ENCODE measurements at regions not wholly inside any gene's neighbourhood (a gene's known extent, or its start where the extent isn't known, plus 50 kb on each side); places are given as distances from the start of the nearest gene placed in this dataset.

GRCh38 chr4:36824682-36825081, 419.9 kb upstream of the NWD2 start (continued):
- TF ChIP-seq REST (IDR thresholded peaks at IDR 0.05; ENCODE audit: borderline replicate concordance) (0 out of 2 replicates have a peak, but pooled peaks have one; percentile 10), REST (CRISPR knock-in tag; IDR thresholded peaks at IDR 0.05; ENCODE audit: low read depth) (no peak), ZNF277 (CRISPR knock-in tag; IDR thresholded peaks at IDR 0.05; ENCODE audit: borderline replicate concordance) (no peak), CTCFL (IDR thresholded peaks at IDR 0.05; ENCODE audit: borderline replicate concordance, insufficient read depth, low read depth, low read length, poor library complexity, severe bottlenecking) (no peak), RERE (CRISPR knock-in tag; IDR thresholded peaks at IDR 0.05; ENCODE audit: borderline replicate concordance) (no peak), XRCC3 (IDR thresholded peaks at IDR 0.05) (no peak), ZNF77 (CRISPR knock-in tag; IDR thresholded peaks at IDR 0.05) (no peak), RAD21 (CRISPR knock-in tag; conservative IDR thresholded peaks at IDR 0.05 in 1 of 2, IDR thresholded peaks at IDR 0.05 in 1 of 2) (peak in 1 of 2 experiments; percentile 28; a peak in 1 of 4 replicates), BRD4 (IDR thresholded peaks at IDR 0.05) (no peak), CCAR2 (IDR thresholded peaks at IDR 0.05; ENCODE audit: low read depth, low read length) (no peak), ZNF780A (CRISPR knock-in tag; IDR thresholded peaks at IDR 0.05) (no peak)
